ENCODE measurements at regions not wholly inside any gene's neighbourhood (a gene's known extent, or its start where the extent isn't known, plus 50 kb on each side); places are given as distances from the start of the nearest gene placed in this dataset.

GRCh38 chr12:77247542-77247941, 182.2 kb upstream of the E2F7 start:
- no peaks in the 10 kb centered on the region for H3K9me3 ChIP-seq (ENCODE audit: control insufficient read depth, low read length, poor library complexity, severe bottlenecking)
- no peak for DNase-seq
- no peaks in the 10 kb centered on the region for H3K36me3 Mint-ChIP-seq (ENCODE audit: low read depth)
- no peak overlapping the region for H3K27ac Mint-ChIP-seq
- no peaks in the 10 kb centered on the region for H3K27me3 Mint-ChIP-seq
- H3K4me1 Mint-ChIP-seq: no peaks in the 10 kb centered on the region
- no peak for ATAC-seq
- no peak overlapping the region for H3K4me3 Mint-ChIP-seq

DNA sequence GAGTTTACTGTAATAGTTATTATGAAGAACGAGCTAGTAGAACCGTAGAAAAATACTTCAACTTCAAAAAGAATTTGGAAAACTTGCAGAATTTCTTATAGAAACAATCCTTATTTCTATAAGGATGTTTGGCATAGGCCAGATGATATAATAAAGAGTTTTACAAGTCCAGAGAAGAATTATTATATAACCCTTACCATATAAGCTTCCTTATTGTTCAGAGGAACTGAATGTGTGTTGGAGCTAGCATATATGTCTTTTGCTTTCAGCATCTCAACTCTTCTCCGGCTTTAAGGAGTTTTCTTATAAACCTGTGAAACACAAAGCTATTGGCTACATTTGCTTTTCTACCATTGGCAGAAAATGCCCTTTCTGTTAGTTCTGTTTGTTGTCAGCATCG, 178.0 kb upstream of the E2F7 start:
- peaks cover 5% of the 10 kb centered on the region for H3K9me3 ChIP-seq (ENCODE audit: control insufficient read depth, low read length, poor library complexity, severe bottlenecking)
- H3K27ac Mint-ChIP-seq: no peak overlapping the region
- no peaks in the 10 kb centered on the region for H3K36me3 Mint-ChIP-seq (ENCODE audit: low read depth)
- ATAC-seq (no peak), DNase-seq (no peak)
- H3K4me1 Mint-ChIP-seq: no peaks in the 10 kb centered on the region
- H3K4me3 Mint-ChIP-seq: no peak overlapping the region
- no peaks in the 10 kb centered on the region for H3K27me3 Mint-ChIP-seq

DNA sequence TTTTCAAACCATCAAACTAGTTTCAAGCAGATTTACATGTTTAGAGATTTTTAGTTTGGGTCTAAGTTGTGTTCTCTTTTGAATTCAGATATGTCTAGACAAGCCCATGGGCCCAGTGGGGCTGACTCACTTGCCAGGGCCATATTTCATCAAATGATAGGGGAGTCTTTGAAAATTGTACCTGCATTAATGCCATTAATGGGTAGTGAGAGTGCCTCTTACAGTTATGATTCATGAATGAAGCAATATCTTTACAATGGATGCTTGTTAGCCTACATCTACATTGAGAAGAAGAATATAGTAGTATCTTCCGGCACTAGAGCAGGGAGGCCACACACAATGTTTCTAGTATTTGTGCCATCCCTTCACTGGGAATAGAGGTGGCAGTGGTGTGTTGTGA, 174.2 kb upstream of the E2F7 start:
- no peaks in the 10 kb centered on the region for H3K36me3 Mint-ChIP-seq (ENCODE audit: low read depth)
- ATAC-seq (no peak), DNase-seq (no peak)
- peaks cover 5% of the 10 kb centered on the region for H3K9me3 ChIP-seq (ENCODE audit: control insufficient read depth, low read length, poor library complexity, severe bottlenecking)
- H3K4me1 Mint-ChIP-seq: no peaks in the 10 kb centered on the region
- H3K4me3 Mint-ChIP-seq: no peak overlapping the region
- H3K27me3 Mint-ChIP-seq: no peaks in the 10 kb centered on the region
- H3K27ac Mint-ChIP-seq: no peak overlapping the region

DNA sequence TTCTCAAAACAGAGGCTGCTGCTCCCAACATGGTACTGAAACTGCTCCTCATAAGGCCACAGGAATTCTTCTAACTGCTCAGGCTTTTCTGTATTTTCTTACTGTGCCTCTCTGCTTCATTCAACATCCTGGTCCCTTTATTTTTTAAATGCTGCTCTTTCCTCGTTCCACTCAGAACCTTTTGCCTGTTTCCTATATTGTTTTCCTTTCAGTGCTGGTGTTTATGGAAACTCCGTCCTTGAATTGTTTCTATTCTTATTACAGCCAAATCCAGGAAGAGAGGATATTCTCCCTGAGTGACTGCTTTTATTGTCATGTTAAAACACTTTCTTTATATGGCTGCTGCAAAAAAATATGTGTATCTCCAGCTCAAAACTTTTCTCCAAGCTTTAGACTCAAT, 173.0 kb upstream of the E2F7 start:
- ATAC-seq (no peak), DNase-seq (no peak)
- no peak overlapping the region for H3K27ac Mint-ChIP-seq
- H3K27me3 Mint-ChIP-seq: no peaks in the 10 kb centered on the region
- no peaks in the 10 kb centered on the region for H3K4me1 Mint-ChIP-seq
- H3K9me3 ChIP-seq (ENCODE audit: control insufficient read depth, low read length, poor library complexity, severe bottlenecking): peaks cover 5% of the 10 kb centered on the region
- H3K4me3 Mint-ChIP-seq: no peak overlapping the region
- no peaks in the 10 kb centered on the region for H3K36me3 Mint-ChIP-seq (ENCODE audit: low read depth)

- H3K4me3 Mint-ChIP-seq: no peak overlapping the region
- ATAC-seq (no peak), DNase-seq (no peak)
- H3K9me3 ChIP-seq (ENCODE audit: control insufficient read depth, low read length, poor library complexity, severe bottlenecking): peaks cover 5% of the 10 kb centered on the region
- H3K36me3 Mint-ChIP-seq (ENCODE audit: low read depth): no peaks in the 10 kb centered on the region
- no peak overlapping the region for H3K27ac Mint-ChIP-seq
- no peaks in the 10 kb centered on the region for H3K4me1 Mint-ChIP-seq
- H3K27me3 Mint-ChIP-seq: no peaks in the 10 kb centered on the region
Measured at GRCh38 chr12:77237896-77238295, 172.5 kb upstream of the E2F7 start.

DNA sequence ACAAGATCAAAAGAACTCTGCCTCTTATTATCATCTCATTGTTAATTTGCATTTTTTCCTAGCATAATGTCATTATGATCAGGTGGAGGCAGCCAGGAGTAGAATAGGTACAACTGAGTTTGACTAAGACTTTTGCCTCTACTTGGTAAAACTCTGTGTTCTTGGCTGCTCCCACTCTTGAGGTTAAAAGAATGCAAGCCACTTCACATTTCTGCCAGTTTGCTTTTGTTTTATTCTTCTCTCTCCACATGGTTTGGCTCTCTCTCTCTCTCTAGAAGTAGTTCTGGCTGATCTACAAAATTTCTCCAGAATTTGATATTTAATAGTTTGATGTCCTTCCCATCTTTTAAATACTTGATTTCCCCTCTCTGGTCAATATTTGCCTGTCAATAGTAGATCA, 170.7 kb upstream of the E2F7 start:
- no peaks in the 10 kb centered on the region for H3K27me3 Mint-ChIP-seq
- H3K9me3 ChIP-seq (ENCODE audit: control insufficient read depth, low read length, poor library complexity, severe bottlenecking): peaks cover 5% of the 10 kb centered on the region
- no peak for DNase-seq
- no peak overlapping the region for H3K4me3 Mint-ChIP-seq
- H3K4me1 Mint-ChIP-seq: no peaks in the 10 kb centered on the region
- H3K27ac Mint-ChIP-seq: no peak overlapping the region
- ATAC-seq: no peak
- H3K36me3 Mint-ChIP-seq (ENCODE audit: low read depth): no peaks in the 10 kb centered on the region

DNA sequence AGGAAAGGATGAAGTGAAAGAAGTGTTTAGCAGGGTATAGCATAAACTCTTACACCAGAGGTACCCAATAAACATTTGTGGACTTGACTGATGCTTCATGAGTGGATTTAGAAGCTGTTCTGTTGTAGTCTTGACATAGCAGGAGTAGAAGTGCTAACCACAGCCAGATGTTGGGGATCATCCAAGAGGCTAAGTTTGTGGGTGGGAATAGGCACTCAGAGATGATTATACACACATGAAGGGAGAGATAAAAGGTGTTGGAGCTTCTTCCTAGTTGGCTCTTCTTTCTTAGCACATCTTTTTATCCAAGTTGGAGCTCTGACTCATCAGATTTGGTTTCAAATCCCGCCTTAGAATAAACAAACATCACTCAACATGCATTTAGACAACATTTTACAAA, 166.7 kb upstream of the E2F7 start:
- no peak for ATAC-seq

DNA sequence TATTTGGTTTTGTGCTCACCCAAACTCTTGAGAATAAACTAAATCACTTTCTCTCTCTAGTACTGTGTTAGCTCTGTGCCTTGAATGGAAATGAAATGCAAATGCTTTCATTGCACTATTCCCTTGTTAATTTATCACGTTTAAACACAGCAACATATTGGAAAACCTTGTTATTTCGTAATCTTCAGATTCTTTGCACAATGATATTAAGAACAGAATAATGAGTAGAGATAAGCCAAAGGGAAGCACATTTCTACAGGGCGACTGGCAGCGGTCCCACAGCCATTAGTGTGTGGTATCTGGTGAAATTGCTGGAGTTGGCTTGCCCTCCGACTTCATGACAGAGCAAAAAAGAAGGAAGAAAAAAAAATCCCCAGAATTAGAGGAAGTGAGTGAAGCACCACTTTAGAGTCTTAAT, 166.1 kb upstream of the E2F7 start:
- H3K36me3 Mint-ChIP-seq (ENCODE audit: low read depth): no peaks in the 10 kb centered on the region
- no peak for DNase-seq
- H3K27ac Mint-ChIP-seq: no peak overlapping the region
- H3K4me3 Mint-ChIP-seq: no peak overlapping the region
- no peak for ATAC-seq
- H3K9me3 ChIP-seq (ENCODE audit: control insufficient read depth, low read length, poor library complexity, severe bottlenecking): no peaks in the 10 kb centered on the region
- no peaks in the 10 kb centered on the region for H3K4me1 Mint-ChIP-seq
- no peaks in the 10 kb centered on the region for H3K27me3 Mint-ChIP-seq

More for the DNA sequence above, 166.7 kb upstream of the E2F7 start:
- no peaks in the 10 kb centered on the region for H3K9me3 ChIP-seq (ENCODE audit: control insufficient read depth, low read length, poor library complexity, severe bottlenecking)
- H3K4me1 Mint-ChIP-seq: no peaks in the 10 kb centered on the region
- no peaks in the 10 kb centered on the region for H3K27me3 Mint-ChIP-seq
- H3K36me3 Mint-ChIP-seq (ENCODE audit: low read depth): no peaks in the 10 kb centered on the region
- H3K27ac Mint-ChIP-seq: no peak overlapping the region
- no peak overlapping the region for H3K4me3 Mint-ChIP-seq
- DNase-seq: no peak

- no peaks in the 10 kb centered on the region for H3K9me3 ChIP-seq (ENCODE audit: control insufficient read depth, low read length, poor library complexity, severe bottlenecking)
- Mint-ChIP-seq H3K27ac (no peak overlapping the region), H3K27me3 (no peaks in the 10 kb centered on the region), H3K4me3 (no peak overlapping the region), H3K36me3 (ENCODE audit: low read depth) (no peaks in the 10 kb centered on the region), H3K4me1 (no peaks in the 10 kb centered on the region)
- ATAC-seq (no peak), DNase-seq (no peak)
Measured at GRCh38 chr12:77229640-77230442, 164.5 kb upstream of the E2F7 start.

DNA sequence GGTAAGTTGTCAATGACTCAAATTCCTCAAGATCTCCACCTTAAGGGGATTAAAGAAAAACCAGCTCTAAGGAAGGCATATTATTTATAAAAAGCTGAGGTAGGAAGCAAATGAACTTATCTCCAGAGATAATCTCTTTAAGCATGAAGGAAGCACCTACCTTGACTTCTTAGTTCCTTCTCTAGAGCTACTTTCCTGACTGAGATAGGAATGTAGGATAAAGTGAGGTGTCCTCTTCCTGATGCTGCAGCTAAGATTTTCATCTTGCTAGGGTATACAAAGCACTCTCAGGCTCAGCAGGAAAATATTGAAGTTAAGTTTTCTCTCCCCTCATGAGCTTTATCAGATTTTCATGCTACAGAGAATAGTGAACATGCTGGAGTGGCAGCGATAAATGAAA, 163.0 kb upstream of the E2F7 start:
- H3K4me1 Mint-ChIP-seq: no peaks in the 10 kb centered on the region
- H3K36me3 Mint-ChIP-seq (ENCODE audit: low read depth): no peaks in the 10 kb centered on the region
- no peak for ATAC-seq
- no peak overlapping the region for H3K4me3 Mint-ChIP-seq
- no peaks in the 10 kb centered on the region for H3K27me3 Mint-ChIP-seq
- H3K27ac Mint-ChIP-seq: no peak overlapping the region
- DNase-seq: no peak
- no peaks in the 10 kb centered on the region for H3K9me3 ChIP-seq (ENCODE audit: control insufficient read depth, low read length, poor library complexity, severe bottlenecking)

DNA sequence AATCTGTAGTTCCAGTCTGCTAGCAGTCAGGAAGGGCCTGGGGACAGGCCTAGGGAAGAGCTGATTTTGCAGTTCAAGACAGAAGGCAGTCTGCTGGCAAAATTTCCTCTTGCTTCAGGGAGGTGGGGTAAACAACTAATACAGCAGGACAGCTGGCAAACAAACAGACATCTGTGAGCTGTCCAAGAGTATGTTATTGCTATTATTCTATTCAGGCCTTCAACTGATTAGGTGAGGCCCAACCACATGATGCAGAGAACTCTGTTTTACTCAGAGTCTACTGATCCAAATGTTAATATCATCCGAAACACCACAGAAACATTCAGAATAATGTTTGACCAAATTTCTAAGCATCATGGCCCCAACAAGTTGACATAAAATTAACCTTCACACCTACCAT, 161.0 kb upstream of the E2F7 start:
- Mint-ChIP-seq H3K27me3 (no peaks in the 10 kb centered on the region), H3K4me3 (no peak overlapping the region), H3K27ac (no peak overlapping the region), H3K4me1 (no peaks in the 10 kb centered on the region), H3K36me3 (ENCODE audit: low read depth) (no peaks in the 10 kb centered on the region)
- DNase-seq (no peak), ATAC-seq (no peak)
- H3K9me3 ChIP-seq (ENCODE audit: control insufficient read depth, low read length, poor library complexity, severe bottlenecking): no peaks in the 10 kb centered on the region

- ATAC-seq (no peak), DNase-seq (no peak)
- H3K36me3 Mint-ChIP-seq (ENCODE audit: low read depth): no peaks in the 10 kb centered on the region
Measured at GRCh38 chr12:77225373-77225772, 160.0 kb upstream of the E2F7 start.

GRCh38 chr12:77224346-77224745, 159.0 kb upstream of the E2F7 start:
- Mint-ChIP-seq H3K4me3 (no peak overlapping the region), H3K36me3 (ENCODE audit: low read depth) (no peaks in the 10 kb centered on the region), H3K27ac (no peak overlapping the region), H3K27me3 (no peaks in the 10 kb centered on the region), H3K4me1 (no peaks in the 10 kb centered on the region)
- ATAC-seq: no peak
- DNase-seq: no peak
- no peaks in the 10 kb centered on the region for H3K9me3 ChIP-seq (ENCODE audit: control insufficient read depth, low read length, poor library complexity, severe bottlenecking)

More at GRCh38 chr12:77225373-77225772, 160.0 kb upstream of the E2F7 start:
- Mint-ChIP-seq H3K27me3 (no peaks in the 10 kb centered on the region), H3K27ac (no peak overlapping the region), H3K4me3 (no peak overlapping the region), H3K4me1 (no peaks in the 10 kb centered on the region)
- no peaks in the 10 kb centered on the region for H3K9me3 ChIP-seq (ENCODE audit: control insufficient read depth, low read length, poor library complexity, severe bottlenecking)

DNA sequence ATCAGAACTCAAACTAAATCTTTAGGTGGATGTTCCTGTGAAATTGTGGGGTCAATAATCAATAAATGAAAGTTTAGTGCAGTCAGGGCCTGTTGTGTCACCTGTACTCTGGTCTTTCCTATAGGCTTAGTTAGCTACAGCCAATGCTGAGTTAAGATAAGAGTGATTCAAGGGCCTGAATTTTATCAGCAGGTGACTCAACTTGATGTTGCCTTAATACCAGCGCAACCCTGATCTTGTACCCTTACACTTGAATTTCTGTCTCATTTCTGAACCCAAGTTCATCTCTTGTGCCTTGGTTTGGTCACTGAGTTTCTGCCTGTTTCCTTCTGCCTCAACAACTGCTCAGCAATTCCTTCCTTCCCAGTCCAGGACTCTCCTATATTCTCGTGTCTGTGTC, 157.0 kb upstream of the E2F7 start:
- ATAC-seq (no peak), DNase-seq (no peak)
- no peaks in the 10 kb centered on the region for H3K27me3 Mint-ChIP-seq
- H3K4me3 Mint-ChIP-seq: no peak overlapping the region
- no peaks in the 10 kb centered on the region for H3K36me3 Mint-ChIP-seq (ENCODE audit: low read depth)
- H3K4me1 Mint-ChIP-seq: no peaks in the 10 kb centered on the region
- H3K9me3 ChIP-seq (ENCODE audit: control insufficient read depth, low read length, poor library complexity, severe bottlenecking): no peaks in the 10 kb centered on the region
- H3K27ac Mint-ChIP-seq: no peak overlapping the region

All from T-helper 17 cell (primary cell).